Mucosa of descending colon (tissue), 3 donors: ENCODE measurements at regions not wholly inside any gene's neighbourhood (a gene's known extent, or its start where the extent isn't known, plus 50 kb on each side); places are given as distances from the start of the nearest gene placed in this dataset.

ENCODE experiments used
- ATAC-seq: fragments of 200-7000 bp; cut with Tn5 transposase; one replicate; pipeline ENCODE4 v1.9.1; 2020; ENCODE audit warnings: mild to moderate bottlenecking, moderate library complexity
- DNase-seq, 3 donors: peaks; one replicate each; pipeline ENCODE4 v3.0.0-alpha.2; 2020
- H3K36me3 ChIP-seq: fragments of 200-600 bp; one replicate; pipeline ENCODE4 v1.8.0; 2021; ENCODE audit warnings: low read depth, mild to moderate bottlenecking
- H3K4me1 ChIP-seq: fragments of 200-600 bp; one replicate; pipeline ENCODE4 v1.8.0; 2021; ENCODE audit warnings: low read depth, mild to moderate bottlenecking
- H3K4me3 ChIP-seq: fragments of 200-600 bp; one replicate; pipeline ENCODE4 v1.8.0; 2021; ENCODE audit warnings: mild to moderate bottlenecking
- H3K9me3 ChIP-seq: fragments of 200-600 bp; one replicate; pipeline ENCODE4 v1.8.0; 2021; ENCODE audit warnings: mild to moderate bottlenecking
- intact Hi-C, 2 donors: fragments of 100-400 bp; cut with DNase I in 1 of 2; cut with micrococcal nuclease in 1 of 2; formaldehyde crosslinking; loops; one replicate each; pipeline versions ENCODE4 v1.11.0 to v1.11.1; 2022; cut with DNase I, micrococcal nuclease
- TF ChIP-seq, protein P1 (sequence below): fragments of 200-600 bp; IDR thresholded peaks from one replicate; pipeline ENCODE4 v1.8.0; 2022; ENCODE audit warnings: antibody characterized with exemption, mild to moderate bottlenecking
- donor health status: DM: no; HTN: no; CAD: no; lungs with moderate emphysema.
- donor health status: DM: no; HTN: no; CAD: no.
- donor health status: DM: no; HTN: yes; CAD: no.

DNA sequence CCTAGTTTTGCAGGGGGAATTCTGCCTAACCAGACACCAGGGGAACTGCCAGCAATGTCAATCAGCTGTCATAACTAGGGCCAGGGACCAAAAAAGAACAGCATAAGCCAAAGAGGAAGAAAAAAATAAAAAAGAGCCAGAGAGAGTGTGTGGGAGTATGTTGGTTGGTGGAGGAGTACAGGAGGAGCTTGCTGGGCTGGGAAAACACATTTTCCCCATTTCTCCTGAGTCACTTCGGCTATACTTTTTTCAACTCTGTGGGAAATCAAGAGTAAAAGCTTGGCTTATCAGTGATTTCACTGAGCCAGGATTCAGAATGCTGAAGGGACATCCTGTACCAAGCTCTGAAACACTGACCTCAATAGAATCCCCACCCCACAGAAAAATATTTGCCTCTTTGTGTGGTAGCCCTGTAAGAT, 144.7 kb upstream of the DPH6 start:
- DNase-seq: no peak

DNA sequence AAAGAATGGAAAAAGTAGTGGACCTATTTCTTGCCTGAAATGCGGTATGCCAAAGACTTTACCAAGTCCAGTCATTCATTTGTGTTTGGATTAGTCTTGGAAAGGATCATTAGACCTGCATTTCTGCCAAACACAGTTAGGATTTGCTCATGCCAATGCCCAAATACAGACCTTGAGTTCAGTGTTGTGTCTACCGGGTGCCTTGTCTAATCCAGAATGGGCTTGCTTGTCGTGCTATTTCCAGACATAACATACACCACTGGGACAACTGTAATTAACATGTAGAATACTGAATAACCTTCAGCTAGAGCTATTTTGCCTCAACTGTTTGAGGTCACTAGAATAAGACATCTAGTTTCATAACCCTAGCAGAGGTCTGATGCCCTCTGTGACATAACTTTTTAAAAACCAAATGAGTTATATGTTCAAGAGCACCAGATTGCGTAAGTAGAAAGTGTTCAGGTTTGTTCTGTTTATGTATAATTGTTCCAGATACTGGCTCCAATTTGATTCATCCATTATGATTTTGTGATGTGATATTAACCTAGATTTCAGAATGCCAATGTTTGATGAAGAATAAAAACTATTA, 145.3 kb upstream of the DPH6 start:
- Histone ChIP-seq H3K4me1 (no peaks in the 10 kb centered on the region), H3K4me3 (no peak overlapping the region), H3K9me3 (no peaks in the 10 kb centered on the region), H3K36me3 (no peaks in the 10 kb centered on the region)
- TF ChIP-seq, protein P1, sequence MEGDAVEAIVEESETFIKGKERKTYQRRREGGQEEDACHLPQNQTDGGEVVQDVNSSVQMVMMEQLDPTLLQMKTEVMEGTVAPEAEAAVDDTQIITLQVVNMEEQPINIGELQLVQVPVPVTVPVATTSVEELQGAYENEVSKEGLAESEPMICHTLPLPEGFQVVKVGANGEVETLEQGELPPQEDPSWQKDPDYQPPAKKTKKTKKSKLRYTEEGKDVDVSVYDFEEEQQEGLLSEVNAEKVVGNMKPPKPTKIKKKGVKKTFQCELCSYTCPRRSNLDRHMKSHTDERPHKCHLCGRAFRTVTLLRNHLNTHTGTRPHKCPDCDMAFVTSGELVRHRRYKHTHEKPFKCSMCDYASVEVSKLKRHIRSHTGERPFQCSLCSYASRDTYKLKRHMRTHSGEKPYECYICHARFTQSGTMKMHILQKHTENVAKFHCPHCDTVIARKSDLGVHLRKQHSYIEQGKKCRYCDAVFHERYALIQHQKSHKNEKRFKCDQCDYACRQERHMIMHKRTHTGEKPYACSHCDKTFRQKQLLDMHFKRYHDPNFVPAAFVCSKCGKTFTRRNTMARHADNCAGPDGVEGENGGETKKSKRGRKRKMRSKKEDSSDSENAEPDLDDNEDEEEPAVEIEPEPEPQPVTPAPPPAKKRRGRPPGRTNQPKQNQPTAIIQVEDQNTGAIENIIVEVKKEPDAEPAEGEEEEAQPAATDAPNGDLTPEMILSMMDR: no peak
- intact Hi-C loops: no loop called here
- no peak for DNase-seq
- ATAC-seq: no peak

More for the DNA sequence above, 144.7 kb upstream of the DPH6 start:
- ATAC-seq: no peak
- H3K4me3 ChIP-seq: no peak overlapping the region
- no peaks in the 10 kb centered on the region for H3K36me3 ChIP-seq
- no peaks in the 10 kb centered on the region for H3K4me1 ChIP-seq
- intact Hi-C loops: no loop called here
- TF ChIP-seq, protein P1: no peak
- H3K9me3 ChIP-seq: no peaks in the 10 kb centered on the region

DNA sequence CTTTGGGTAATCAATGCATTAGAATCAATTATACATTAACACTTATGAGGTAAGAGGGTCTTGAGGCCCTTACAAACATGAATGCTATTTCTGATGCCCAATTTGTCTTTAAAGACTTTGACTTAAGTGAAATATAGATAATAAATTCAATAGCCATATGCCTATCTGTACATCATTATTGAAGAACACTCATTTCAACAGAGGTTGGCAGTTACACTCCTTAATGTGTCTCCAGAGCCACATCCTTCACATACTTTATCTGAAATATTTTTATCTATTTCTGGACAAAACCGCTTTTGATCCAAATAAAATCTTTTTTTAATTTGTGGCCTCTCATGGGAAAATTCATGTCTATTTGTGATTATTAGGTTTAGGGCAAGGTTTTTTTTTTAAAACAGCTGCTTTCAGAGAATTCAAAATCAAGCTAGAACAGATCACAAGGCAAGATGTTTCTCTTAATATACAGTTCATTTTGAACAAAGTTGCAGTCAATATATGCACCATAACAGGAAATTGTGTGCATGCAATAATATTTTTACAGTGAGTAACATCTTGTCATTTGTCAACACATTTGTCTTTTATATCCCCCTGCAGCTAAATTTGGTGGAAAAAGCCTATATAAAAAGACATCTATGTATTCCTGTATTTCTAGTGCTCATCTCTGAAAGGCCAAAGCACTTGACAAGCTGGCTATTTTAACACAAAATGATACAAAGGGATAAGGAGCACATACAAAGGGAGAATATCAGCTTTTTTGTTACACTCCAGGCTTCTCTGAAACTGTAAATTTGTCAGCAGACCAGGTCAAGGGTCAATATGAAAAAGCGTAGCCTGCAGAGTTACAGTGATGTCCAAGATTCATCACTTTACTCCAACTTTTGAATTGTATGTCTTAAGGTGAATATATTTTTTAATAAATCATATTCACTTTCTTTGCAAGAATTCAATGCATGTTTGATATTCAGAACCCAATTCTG, 146.2 kb upstream of the DPH6 start:
- DNase-seq (no peak), ATAC-seq (no peak)
- TF ChIP-seq, protein P1: no peak
- intact Hi-C loops: no loop called here
- Histone ChIP-seq H3K4me3 (no peak overlapping the region), H3K4me1 (no peaks in the 10 kb centered on the region), H3K9me3 (no peaks in the 10 kb centered on the region), H3K36me3 (no peaks in the 10 kb centered on the region)

DNA sequence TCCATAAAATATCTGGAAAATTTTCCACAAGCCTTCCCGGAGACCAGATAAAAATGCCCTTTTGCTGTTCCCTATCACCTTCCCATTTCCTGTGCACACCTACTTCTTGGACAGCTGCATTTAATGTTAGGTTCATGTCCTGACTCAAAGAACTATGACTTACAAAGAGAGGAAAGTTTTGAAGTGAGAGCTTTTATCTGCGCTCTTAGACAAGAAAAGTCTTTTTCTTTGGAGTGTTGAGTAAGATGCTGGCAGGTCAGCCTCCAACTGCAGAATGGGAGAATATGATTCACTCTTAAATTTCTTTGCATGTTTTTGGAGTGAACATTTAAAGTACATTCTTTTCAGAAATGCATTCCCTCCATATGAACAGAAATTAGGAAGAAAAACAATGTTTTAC, 147.3 kb upstream of the DPH6 start:
- TF ChIP-seq, protein P1: no peak
- H3K4me3 ChIP-seq: no peak overlapping the region
- intact Hi-C loops: no loop called here
- H3K9me3 ChIP-seq: no peaks in the 10 kb centered on the region
- peaks cover 7% of the 10 kb centered on the region for H3K4me1 ChIP-seq
- ATAC-seq: no peak
- no peak for DNase-seq
- no peaks in the 10 kb centered on the region for H3K36me3 ChIP-seq

DNA sequence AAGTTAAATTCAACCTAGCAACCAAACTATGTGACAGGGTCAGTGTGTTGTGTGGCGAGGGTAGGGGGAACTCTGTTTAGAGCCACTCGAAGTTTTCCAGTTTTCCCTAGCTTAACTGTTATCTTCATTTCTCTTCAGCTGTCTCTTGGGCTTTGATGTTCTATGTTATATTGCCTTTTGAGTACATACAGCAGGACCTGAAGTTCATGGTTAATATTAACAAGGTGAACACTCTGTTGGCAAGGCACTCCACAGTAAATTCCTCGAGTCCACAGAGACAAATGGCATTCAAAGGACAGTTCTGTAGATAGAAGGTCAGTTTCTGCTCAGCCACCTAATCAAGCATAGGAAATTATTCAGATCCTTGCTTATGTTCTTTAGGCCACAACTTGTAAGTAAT, 147.9 kb upstream of the DPH6 start:
- no peaks in the 10 kb centered on the region for H3K9me3 ChIP-seq
- intact Hi-C loops: no loop called here
- DNase-seq (no peak), ATAC-seq (peak; percentile 57)
- TF ChIP-seq, protein P1: no peak
- H3K4me3 ChIP-seq: no peak overlapping the region
- no peaks in the 10 kb centered on the region for H3K36me3 ChIP-seq
- H3K4me1 ChIP-seq: peaks cover 13% of the 10 kb centered on the region
